ENCODE measurements at regions not wholly inside any gene's neighbourhood (a gene's known extent, or its start where the extent isn't known, plus 50 kb on each side); places are given as distances from the start of the nearest gene placed in this dataset.

- TF ChIP-seq TSHZ2 (CRISPR knock-in tag; IDR thresholded peaks at IDR 0.05) (no peak), ZFP3 (CRISPR knock-in tag; IDR thresholded peaks at IDR 0.05) (no peak), SNAI2 (CRISPR knock-in tag; IDR thresholded peaks at IDR 0.05) (no peak)
These were observed 102.8 kb downstream of the SNRPN start for GRCh38 chr15:25057574-25057973.
